SH-SY5Y (cell line): ENCODE measurements at regions not wholly inside any gene's neighbourhood (a gene's known extent, or its start where the extent isn't known, plus 50 kb on each side); places are given as distances from the start of the nearest gene placed in this dataset.

Experiments used
- GATA2 ChIP-seq: IDR thresholded peaks from 2 replicates; pipeline ENCODE4 v1.6.1; 2011; ENCODE audit warnings: mild to moderate bottlenecking, low read depth, low read length
- GATA3 ChIP-seq: IDR thresholded peaks from 2 replicates; pipeline ENCODE4 v1.6.1; 2011; ENCODE audit warnings: low read depth, mild to moderate bottlenecking, low read length, moderate library complexity

DNA sequence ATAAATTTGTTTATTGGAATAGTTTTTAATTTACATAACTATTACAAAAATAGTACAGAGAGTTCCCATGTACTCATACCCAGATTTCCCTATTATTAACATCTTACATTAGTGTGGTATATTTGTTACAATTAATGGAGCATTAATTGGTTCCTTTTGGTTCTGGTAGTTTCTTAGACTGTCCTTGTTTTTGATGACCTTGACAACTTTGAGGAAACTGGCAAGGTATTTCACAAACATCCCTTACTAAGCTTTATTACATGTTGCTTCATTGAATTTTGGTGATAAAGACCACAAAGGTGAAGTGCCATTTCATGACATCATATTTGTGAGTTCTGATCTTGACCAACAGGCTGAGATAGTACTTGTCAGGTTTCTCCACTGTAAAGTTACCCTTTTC is 379.0 kb upstream of the GCFC2 start:
- TF ChIP-seq GATA2 (no peak), GATA3 (no peak)
